ENCODE measurements at regions not wholly inside any gene's neighbourhood (a gene's known extent, or its start where the extent isn't known, plus 50 kb on each side); places are given as distances from the start of the nearest gene placed in this dataset.

- TF ChIP-seq, protein P1, sequence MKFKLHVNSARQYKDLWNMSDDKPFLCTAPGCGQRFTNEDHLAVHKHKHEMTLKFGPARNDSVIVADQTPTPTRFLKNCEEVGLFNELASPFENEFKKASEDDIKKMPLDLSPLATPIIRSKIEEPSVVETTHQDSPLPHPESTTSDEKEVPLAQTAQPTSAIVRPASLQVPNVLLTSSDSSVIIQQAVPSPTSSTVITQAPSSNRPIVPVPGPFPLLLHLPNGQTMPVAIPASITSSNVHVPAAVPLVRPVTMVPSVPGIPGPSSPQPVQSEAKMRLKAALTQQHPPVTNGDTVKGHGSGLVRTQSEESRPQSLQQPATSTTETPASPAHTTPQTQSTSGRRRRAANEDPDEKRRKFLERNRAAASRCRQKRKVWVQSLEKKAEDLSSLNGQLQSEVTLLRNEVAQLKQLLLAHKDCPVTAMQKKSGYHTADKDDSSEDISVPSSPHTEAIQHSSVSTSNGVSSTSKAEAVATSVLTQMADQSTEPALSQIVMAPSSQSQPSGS (IDR thresholded peaks at IDR 0.05; ENCODE audit: low read length): no peak
- TF ChIP-seq, protein P2, sequence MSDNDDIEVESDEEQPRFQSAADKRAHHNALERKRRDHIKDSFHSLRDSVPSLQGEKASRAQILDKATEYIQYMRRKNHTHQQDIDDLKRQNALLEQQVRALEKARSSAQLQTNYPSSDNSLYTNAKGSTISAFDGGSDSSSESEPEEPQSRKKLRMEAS (IDR thresholded peaks at IDR 0.05; ENCODE audit: low read depth, low read length): no peak
- TF ChIP-seq KAT2A (conservative IDR thresholded peaks at IDR 0.05; ENCODE audit: control insufficient read depth, low read depth, low read length) (no peak), E2F4 (IDR thresholded peaks at IDR 0.05; ENCODE audit: low read depth, low read length) (no peak), MYC (IDR thresholded peaks at IDR 0.05; ENCODE audit: insufficient read depth, insufficient read length, insufficient replicate concordance, low read length, severe bottlenecking) (no peak), ZBED1 (IDR thresholded peaks at IDR 0.05; ENCODE audit: borderline replicate concordance) (no peak), STAT1 (conservative IDR thresholded peaks at IDR 0.05) (no peak)
These were observed 2110.3 kb downstream of the NCAM2 start (continued) for GRCh38 chr21:23108533-23108932.

GRCh38 chr21:23111070-23111600 is 2112.9 kb downstream of the NCAM2 start:
- SMC1A ChIA-PET (ENCODE audit: uncharacterized antibody, unreplicated experiment): no interaction called here
- DNase-seq (ENCODE audit: low read depth, low spot score) (no peak), ATAC-seq (no peak), FAIRE-seq (no peak)
- Histone ChIP-seq H3K9me3 (replicated peaks; ENCODE audit: control insufficient read depth, insufficient read depth, low read length) (no peaks in the 10 kb centered on the region), H2AFZ (ENCODE audit: control insufficient read depth, low read depth, low read length) (no peak overlapping the region), H3K79me2 (ENCODE audit: control insufficient read depth, insufficient read depth, low read length) (no peaks in the 10 kb centered on the region), H3K27me3 (replicated peaks in 1 of 2; ENCODE audit: control insufficient read depth in 2 of 2, insufficient read depth in 2 of 2, low read length in 1 of 2) (no peaks in the 10 kb centered on the region), H3K27ac (ENCODE audit: control insufficient read depth, insufficient read depth) (no peak overlapping the region), H3K4me3 (no peak overlapping the region), H4K20me1 (ENCODE audit: control insufficient read depth, insufficient read depth) (no peaks in the 10 kb centered on the region), H3K4me2 (ENCODE audit: control insufficient read depth, insufficient read depth) (no peak overlapping the region), H3K9ac (ENCODE audit: control insufficient read depth, insufficient read depth, low read length) (no peak overlapping the region), H3K36me3 (ENCODE audit: control insufficient read depth in 2 of 2, insufficient read depth in 2 of 2, low read length in 1 of 2) (no peaks in the 10 kb centered on the region), H3K4me1 (ENCODE audit: control insufficient read depth, insufficient read depth, low read length) (no peaks in the 10 kb centered on the region)
- RAD21 ChIA-PET (ENCODE audit: unreplicated experiment): no interaction called here
- 0% methylated on average over 3 of the region's 3 CpGs for WGBS (ENCODE audit: insufficient coverage, insufficient replicate concordance, low lambda C conversion rate, missing lambda C conversion rate)
- POLR2A ChIA-PET: no interaction called here
- in situ Hi-C loops (cut with MboI): no loop called here
- BruUV-seq (replicated peaks): no TSS peak
- CTCF ChIA-PET: no interaction called here
- intact Hi-C loops (cut with micrococcal nuclease; ENCODE audit: unreplicated experiment): no loop called here
- no peak for TF ChIP-seq EZH2 (IDR thresholded peaks at IDR 0.05; ENCODE audit: borderline replicate concordance, control insufficient read depth, low read depth, low read length)
- no peak for TF ChIP-seq MEF2A (IDR thresholded peaks at IDR 0.05; ENCODE audit: insufficient read depth, low read depth, low read length)
- TF ChIP-seq TCF12 (IDR thresholded peaks at IDR 0.05; ENCODE audit: low read depth, low read length): no peak
- TF ChIP-seq MLLT1 (IDR thresholded peaks at IDR 0.05): no peak
- no peak for TF ChIP-seq BMI1 (IDR thresholded peaks at IDR 0.05; ENCODE audit: borderline replicate concordance)
- TF ChIP-seq, protein P3, sequence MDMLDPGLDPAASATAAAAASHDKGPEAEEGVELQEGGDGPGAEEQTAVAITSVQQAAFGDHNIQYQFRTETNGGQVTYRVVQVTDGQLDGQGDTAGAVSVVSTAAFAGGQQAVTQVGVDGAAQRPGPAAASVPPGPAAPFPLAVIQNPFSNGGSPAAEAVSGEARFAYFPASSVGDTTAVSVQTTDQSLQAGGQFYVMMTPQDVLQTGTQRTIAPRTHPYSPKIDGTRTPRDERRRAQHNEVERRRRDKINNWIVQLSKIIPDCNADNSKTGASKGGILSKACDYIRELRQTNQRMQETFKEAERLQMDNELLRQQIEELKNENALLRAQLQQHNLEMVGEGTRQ (IDR thresholded peaks at IDR 0.05; ENCODE audit: borderline replicate concordance, low read depth, low read length): no peak
- no peak for TF ChIP-seq JUNB (IDR thresholded peaks at IDR 0.05)
- TF ChIP-seq SP1 (IDR thresholded peaks at IDR 0.05; ENCODE audit: low read depth, low read length): no peak
- no peak for TF ChIP-seq SIN3A (IDR thresholded peaks at IDR 0.05; ENCODE audit: low read depth, low read length)
- no peak for TF ChIP-seq RB1 (IDR thresholded peaks at IDR 0.05; ENCODE audit: borderline replicate concordance)
- no peak for TF ChIP-seq YY1 (IDR thresholded peaks at IDR 0.05; ENCODE audit: low read depth, low read length)
- no peak for TF ChIP-seq LARP7 (IDR thresholded peaks at IDR 0.05)
- no peak for TF ChIP-seq ASH2L (IDR thresholded peaks at IDR 0.05; ENCODE audit: borderline replicate concordance, low read depth)
- TF ChIP-seq TCF3 (IDR thresholded peaks at IDR 0.05; ENCODE audit: borderline replicate concordance, insufficient read depth, low read depth, low read length): no peak
